Body of pancreas (tissue), 4 donors: ENCODE measurements at regions not wholly inside any gene's neighbourhood (a gene's known extent, or its start where the extent isn't known, plus 50 kb on each side); places are given as distances from the start of the nearest gene placed in this dataset.
A peak's percentile ranks its signal among the peaks of the same experiment; 100 is the strongest.

Experiments used
- ATAC-seq: fragments of 150-250 bp; one replicate; pipeline ENCODE4 v1.9.1; 2016
- DNase-seq, 4 donors: peaks; one replicate each; pipeline ENCODE4 v3.0.0-alpha.2; 2019
- H3K27ac ChIP-seq, 4 donors: fragments of 200-600 bp; sonication (generic); 1 replicate in 3 of 4; 2 replicates in 1 of 4; pipeline versions ENCODE4 v1.5.1 to v1.6.1; 2016 to 2019; ENCODE audit warnings: mild to moderate bottlenecking in 1 of 4, mixed read lengths in 1 of 4, moderate library complexity in 1 of 4
- H3K27me3 ChIP-seq, 2 donors: fragments of 200-600 bp; sonication (generic); one replicate each; pipeline ENCODE4 v1.6.0; 2016; ENCODE audit warnings: mild to moderate bottlenecking in 1 of 2
- H3K36me3 ChIP-seq, 2 donors: fragments of 200-600 bp; sonication (generic); replicated peaks in 1 of 2; 2 replicates each; pipeline ENCODE4 v1.5.1; 2016; ENCODE audit warnings: low read depth in 2 of 2; ENCODE audit not compliant: insufficient read depth in 1 of 2
- H3K4me1 ChIP-seq: fragments of 200-600 bp; sonication (generic); one replicate; pipeline ENCODE4 v1.6.0; 2016
- H3K4me3 ChIP-seq, 2 donors: fragments of 200-600 bp; sonication (generic); 1 replicate in 1 of 2; 2 replicates in 1 of 2; pipeline ENCODE4 v1.5.1; 2016 to 2019
- H3K9me3 ChIP-seq, 3 donors: fragments of 200-600 bp; sonication (generic); 1 replicate in 2 of 3; 2 replicates in 1 of 3; pipeline ENCODE4 v1.5.1; 2016
- POLR2A ChIP-seq, 3 donors: fragments of 450-650 bp; IDR thresholded peaks; one replicate each; pipeline ENCODE4 v1.6.1; 2016; ENCODE audit warnings: antibody characterized with exemption in 3 of 3, mild to moderate bottlenecking in 2 of 3
- WGBS, 2 donors: methylation state at CpG; one replicate each; pipeline ENCODE4 v1.1.5; 2017; 5-methylcytosine and 5-hydroxymethylcytosine counted together
- intact Hi-C: fragments of 100-400 bp; cut with DNase I; formaldehyde crosslinking; loops from one replicate; pipeline ENCODE4 v1.15.1; 2023
- TF ChIP-seq, protein P1 (sequence below), 7 experiments: fragments of 450-650 bp in 4 of 7; fragments of 200-600 bp in 3 of 7; sonication (generic) in 3 of 7; IDR thresholded peaks; one replicate each; pipeline ENCODE4 v1.5.1; 2016 to 2019; ENCODE audit warnings: antibody characterized with exemption in 7 of 7

DNA sequence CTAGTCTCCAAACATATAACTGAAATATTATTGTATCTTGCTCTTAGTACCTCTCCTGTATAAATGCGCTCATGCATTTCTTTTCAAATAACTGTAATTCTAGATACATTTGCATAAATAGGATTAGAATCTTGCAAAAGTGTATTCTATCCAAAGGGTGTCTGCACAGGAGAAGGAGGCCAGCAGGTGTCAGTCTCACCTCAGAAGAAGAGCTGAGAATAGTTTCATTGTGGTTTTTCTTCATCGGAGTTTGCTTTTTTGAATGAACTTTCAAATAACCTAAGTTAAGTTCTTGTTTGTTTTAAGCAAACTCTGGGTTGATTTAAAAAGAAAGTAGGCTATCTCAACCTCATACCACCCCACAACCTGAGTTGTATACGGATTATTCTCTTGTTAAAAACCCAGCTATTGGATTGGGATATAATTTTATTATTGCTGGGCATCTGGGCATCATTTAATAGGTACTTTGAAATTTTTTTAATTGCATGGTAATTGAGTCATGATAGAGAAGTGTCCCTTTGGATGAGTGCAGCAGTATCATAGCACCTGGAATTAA, 125.0 kb upstream of the MLIP start:
- WGBS, 2 donors: 3 to 10% methylated on average over 3 of the region's 3 CpGs
- no peaks in the 10 kb centered on the region for H3K9me3 ChIP-seq
- H3K27me3 ChIP-seq: no peaks in the 10 kb centered on the region
- no peaks in the 10 kb centered on the region for H3K36me3 ChIP-seq
- H3K27ac ChIP-seq: no peak overlapping the region
- H3K4me3 ChIP-seq: no peak overlapping the region
- DNase-seq: peak; percentile 27 to 50 (median 44)
- intact Hi-C loops: loop anchor here (10.0 kb wide), 1 partner anchor 1259 kb away; no protein-coding TSS in a partner anchor
- TF ChIP-seq, protein P1, sequence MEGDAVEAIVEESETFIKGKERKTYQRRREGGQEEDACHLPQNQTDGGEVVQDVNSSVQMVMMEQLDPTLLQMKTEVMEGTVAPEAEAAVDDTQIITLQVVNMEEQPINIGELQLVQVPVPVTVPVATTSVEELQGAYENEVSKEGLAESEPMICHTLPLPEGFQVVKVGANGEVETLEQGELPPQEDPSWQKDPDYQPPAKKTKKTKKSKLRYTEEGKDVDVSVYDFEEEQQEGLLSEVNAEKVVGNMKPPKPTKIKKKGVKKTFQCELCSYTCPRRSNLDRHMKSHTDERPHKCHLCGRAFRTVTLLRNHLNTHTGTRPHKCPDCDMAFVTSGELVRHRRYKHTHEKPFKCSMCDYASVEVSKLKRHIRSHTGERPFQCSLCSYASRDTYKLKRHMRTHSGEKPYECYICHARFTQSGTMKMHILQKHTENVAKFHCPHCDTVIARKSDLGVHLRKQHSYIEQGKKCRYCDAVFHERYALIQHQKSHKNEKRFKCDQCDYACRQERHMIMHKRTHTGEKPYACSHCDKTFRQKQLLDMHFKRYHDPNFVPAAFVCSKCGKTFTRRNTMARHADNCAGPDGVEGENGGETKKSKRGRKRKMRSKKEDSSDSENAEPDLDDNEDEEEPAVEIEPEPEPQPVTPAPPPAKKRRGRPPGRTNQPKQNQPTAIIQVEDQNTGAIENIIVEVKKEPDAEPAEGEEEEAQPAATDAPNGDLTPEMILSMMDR (IDR thresholded peaks at IDR 0.05): peak; percentile 17 to 70 (median 60)
- no peak for TF ChIP-seq POLR2A (IDR thresholded peaks at IDR 0.05)
- H3K4me1 ChIP-seq: no peaks in the 10 kb centered on the region
- no peak for ATAC-seq

DNA sequence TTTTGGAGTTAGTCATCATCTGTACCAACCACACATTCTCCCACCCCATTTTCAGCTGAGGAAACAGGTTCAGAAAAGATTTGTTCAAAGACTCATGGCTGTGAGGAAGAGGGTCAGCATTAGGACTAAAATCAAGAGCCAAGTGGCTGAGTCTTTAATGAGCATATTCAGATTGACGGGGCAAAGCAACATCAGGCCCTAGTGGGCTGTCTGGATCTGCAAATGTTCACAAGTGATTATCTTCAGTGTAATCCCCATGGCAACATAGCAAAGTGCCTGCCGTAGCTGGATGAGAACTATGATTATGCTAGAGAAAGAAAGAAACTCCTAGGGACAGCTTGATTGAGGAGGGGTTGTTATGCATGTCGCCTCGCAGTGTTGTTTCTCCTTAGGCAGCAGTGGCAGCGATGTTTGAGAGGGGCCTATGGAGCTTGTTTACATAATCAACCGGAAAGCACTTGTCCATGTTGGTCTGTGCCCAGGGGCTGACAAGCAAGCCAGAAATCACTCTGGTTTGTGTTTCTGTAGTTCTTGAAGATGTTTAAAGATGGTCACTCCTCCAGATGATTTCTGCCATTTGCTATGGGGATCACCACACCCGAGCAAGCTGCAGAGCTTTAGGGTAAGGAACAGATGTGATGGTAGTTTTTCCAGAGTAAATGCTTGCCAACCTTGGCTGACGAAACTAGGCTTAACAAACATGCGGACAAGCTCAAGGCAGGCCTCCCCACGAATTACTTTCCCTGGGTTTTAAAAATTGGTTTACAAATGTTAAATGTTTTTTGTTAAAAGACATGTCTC, 124.3 kb upstream of the MLIP start:
- DNase-seq (no peak), ATAC-seq (no peak)
- H3K4me3 ChIP-seq: no peak overlapping the region
- H3K36me3 ChIP-seq: no peaks in the 10 kb centered on the region
- no peaks in the 10 kb centered on the region for H3K4me1 ChIP-seq
- TF ChIP-seq, protein P1 (IDR thresholded peaks at IDR 0.05): no peak
- TF ChIP-seq POLR2A (IDR thresholded peaks at IDR 0.05): no peak
- H3K27ac ChIP-seq: no peak overlapping the region
- H3K27me3 ChIP-seq: no peaks in the 10 kb centered on the region
- WGBS, 2 donors: 60 to 65% methylated on average over 10 of the region's 10 CpGs
- H3K9me3 ChIP-seq: no peaks in the 10 kb centered on the region
- intact Hi-C loops: loop anchor here (10.0 kb wide), 1 partner anchor 1258 kb away; no protein-coding TSS in a partner anchor

DNA sequence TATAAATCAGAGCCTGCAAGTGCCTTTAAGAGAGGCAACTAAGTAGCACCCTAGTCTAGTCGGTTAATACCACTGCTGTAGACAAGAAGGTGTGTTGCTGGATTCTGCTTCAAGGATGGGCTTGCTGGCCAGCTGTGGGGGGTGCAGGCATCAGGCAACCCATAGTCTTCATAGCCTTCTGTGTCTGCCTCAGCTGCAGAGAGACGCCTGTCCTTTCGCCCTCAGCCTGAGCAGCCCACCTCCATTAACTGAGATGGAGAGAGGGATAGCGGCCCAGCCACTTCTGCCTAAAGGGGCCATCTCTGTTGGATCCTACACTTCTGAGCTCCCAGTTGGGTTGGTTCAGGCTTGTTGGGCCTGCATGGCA, 123.7 kb upstream of the MLIP start:
- Histone ChIP-seq H3K4me1 (no peaks in the 10 kb centered on the region), H3K9me3 (no peaks in the 10 kb centered on the region), H3K4me3 (no peak overlapping the region), H3K36me3 (no peaks in the 10 kb centered on the region), H3K27ac (no peak overlapping the region), H3K27me3 (no peaks in the 10 kb centered on the region)
- TF ChIP-seq POLR2A (IDR thresholded peaks at IDR 0.05): no peak
- TF ChIP-seq, protein P1 (IDR thresholded peaks at IDR 0.05): no peak
- DNase-seq: no peak
- no peak for ATAC-seq
- intact Hi-C loops: loop anchor here (10.0 kb wide), 1 partner anchor 1257 kb away; no protein-coding TSS in a partner anchor
- WGBS, 2 donors: 81 to 88% methylated on average over 4 of the region's 4 CpGs

GRCh38 chr6:53989504-53989903, 121.7 kb upstream of the MLIP start:
- ATAC-seq (no peak), DNase-seq (no peak)
- TF ChIP-seq, protein P1 (IDR thresholded peaks at IDR 0.05): no peak
- no peak for TF ChIP-seq POLR2A (IDR thresholded peaks at IDR 0.05)
- no peaks in the 10 kb centered on the region for H3K27me3 ChIP-seq
- H3K4me3 ChIP-seq: no peak overlapping the region
- H3K36me3 ChIP-seq: no peaks in the 10 kb centered on the region
- no peak overlapping the region for H3K27ac ChIP-seq
- H3K9me3 ChIP-seq: no peaks in the 10 kb centered on the region
- H3K4me1 ChIP-seq: no peaks in the 10 kb centered on the region
- intact Hi-C loops: loop anchor here (10.0 kb wide), 1 partner anchor 1255 kb away; no protein-coding TSS in a partner anchor
